Dermis blood vessel endothelial cell (primary cell): ENCODE measurements at regions not wholly inside any gene's neighbourhood (a gene's known extent, or its start where the extent isn't known, plus 50 kb on each side); places are given as distances from the start of the nearest gene placed in this dataset.
"Not testable (repeated sequence)": the region's sequence is repeated elsewhere in the genome, so short reads cannot be mapped to it uniquely, and the experiment has no call there.

Experiments
- DNase-seq: peaks from one replicate; pipeline ENCODE4 v3.0.0; 2010

- DNase-seq, result not testable (repeated sequence)
Measured at GRCh38 chr1:182225755-182226154, 164.2 kb upstream of the ZNF648 start.

- DNase-seq, result not testable (repeated sequence)
Measured at GRCh38 chr1:182221990-182222389, 160.5 kb upstream of the ZNF648 start.

- not testable (repeated sequence) for DNase-seq
Measured at GRCh38 chr1:182221367-182221766, 159.9 kb upstream of the ZNF648 start.

GRCh38 chr1:182217967-182218366 lies 156.5 kb upstream of the ZNF648 start:
- no peak for DNase-seq

- DNase-seq, result no peak
Measured at GRCh38 chr1:182217071-182217470, 155.6 kb upstream of the ZNF648 start.

- DNase-seq, result no peak
Measured at GRCh38 chr1:182215764-182216163, 154.3 kb upstream of the ZNF648 start.

- no peak for DNase-seq
Measured at GRCh38 chr1:182213163-182213562, 151.7 kb upstream of the ZNF648 start.

GRCh38 chr1:182211386-182211785 lies 149.9 kb upstream of the ZNF648 start:
- no peak for DNase-seq

- DNase-seq, result no peak
Measured at GRCh38 chr1:182210417-182210816, 148.9 kb upstream of the ZNF648 start.

GRCh38 chr1:182207300-182207699 lies 145.8 kb upstream of the ZNF648 start:
- no peak for DNase-seq

GRCh38 chr1:182206626-182207239 lies 145.2 kb upstream of the ZNF648 start:
- DNase-seq, result no peak

GRCh38 chr1:182205351-182206022 lies 144.0 kb upstream of the ZNF648 start:
- no peak for DNase-seq

- DNase-seq, result no peak
Measured at GRCh38 chr1:182203191-182203875, 141.8 kb upstream of the ZNF648 start.

GRCh38 chr1:182201490-182201889 lies 140.0 kb upstream of the ZNF648 start:
- not testable (repeated sequence) for DNase-seq

- DNase-seq, result no peak
Measured at GRCh38 chr1:182200025-182200812, 138.7 kb upstream of the ZNF648 start.

GRCh38 chr1:182198006-182198605 lies 136.6 kb upstream of the ZNF648 start:
- DNase-seq, result no peak

GRCh38 chr1:182196897-182197870 lies 135.7 kb upstream of the ZNF648 start:
- DNase-seq, result no peak

- DNase-seq, result no peak
Measured at GRCh38 chr1:182195733-182196132, 134.2 kb upstream of the ZNF648 start.

- no peak for DNase-seq
Measured at GRCh38 chr1:182193908-182194550, 132.5 kb upstream of the ZNF648 start.

- no peak for DNase-seq
Measured at GRCh38 chr1:182192966-182193365, 131.5 kb upstream of the ZNF648 start.

GRCh38 chr1:182192215-182192614 lies 130.7 kb upstream of the ZNF648 start:
- no peak for DNase-seq
